Neural cell (in vitro differentiated cells): ENCODE measurements at regions not wholly inside any gene's neighbourhood (a gene's known extent, or its start where the extent isn't known, plus 50 kb on each side); places are given as distances from the start of the nearest gene placed in this dataset.
"Not testable (repeated sequence)": the region's sequence is repeated elsewhere in the genome, so short reads cannot be mapped to it uniquely, and the experiment has no call there.

Experiments used
- H2AFZ ChIP-seq: fragments of 200-600, 300-800 bp; sonication (generic), shearing (Covaris generic); 2 replicates; pipeline ENCODE4 v1.6.0; 2014; ENCODE audit warnings: low read depth, mild to moderate bottlenecking, antibody characterized with exemption, low read length, moderate library complexity
- H3F3A ChIP-seq: fragments of 200-600 bp; shearing (Covaris generic); 2 replicates; pipeline ENCODE4 v1.6.1; 2016; ENCODE audit warnings: mild to moderate bottlenecking, moderate library complexity, mixed read lengths, antibody characterized with exemption, low read length; ENCODE audit not compliant: insufficient read depth, poor library complexity, severe bottlenecking
- H3K27ac ChIP-seq: fragments of 200-600, 300-800 bp; sonication (generic), shearing (Covaris generic); 2 replicates; pipeline ENCODE4 v1.5.1; 2014; ENCODE audit warnings: mild to moderate bottlenecking, low read length, moderate library complexity
- H3K27me3 ChIP-seq: fragments of 300-800, 200-600 bp; sonication (generic), shearing (Covaris generic); 2 replicates; pipeline ENCODE4 v1.6.0; 2014; ENCODE audit warnings: mild to moderate bottlenecking, low read depth, low read length, moderate library complexity; ENCODE audit not compliant: insufficient read depth
- H3K36me3 ChIP-seq: fragments of 300-800, 200-600 bp; sonication (generic), shearing (Covaris generic); 2 replicates; pipeline ENCODE4 v1.5.1; 2014; ENCODE audit warnings: mild to moderate bottlenecking, antibody characterized with exemption, low read length, moderate library complexity; ENCODE audit not compliant: insufficient read depth
- H3K4me2 ChIP-seq: fragments of 300-800, 200-600 bp; sonication (generic), shearing (Covaris generic); 2 replicates; pipeline ENCODE4 v1.6.0; 2014; ENCODE audit warnings: mild to moderate bottlenecking, low read length
- H3K4me3 ChIP-seq: fragments of 300-800, 200-600 bp; sonication (generic), shearing (Covaris generic); 2 replicates; pipeline ENCODE4 v1.5.1; 2014; ENCODE audit warnings: mild to moderate bottlenecking, low read length, moderate library complexity
- H3K79me2 ChIP-seq: fragments of 200-600 bp; shearing (Covaris generic); replicated peaks from 2 replicates; pipeline ENCODE4 v1.6.0; 2014; ENCODE audit warnings: mild to moderate bottlenecking, low read length, moderate library complexity; ENCODE audit not compliant: insufficient read depth
- H3K9ac ChIP-seq: fragments of 300-800, 200-600 bp; sonication (generic), shearing (Covaris generic); 2 replicates; pipeline ENCODE4 v1.6.1; 2016; ENCODE audit warnings: mild to moderate bottlenecking, low read length, mixed read lengths
- H3K9me2 ChIP-seq: fragments of 200-600 bp; shearing (Covaris generic); 2 replicates; pipeline ENCODE4 v1.6.1; 2016; ENCODE audit warnings: mild to moderate bottlenecking, low read length, mixed read lengths; ENCODE audit not compliant: insufficient read depth
- H3K9me3 ChIP-seq: fragments of 200-600, 300-800 bp; sonication (generic), shearing (Covaris generic); 2 replicates; pipeline ENCODE4 v1.6.1; 2016; ENCODE audit warnings: mild to moderate bottlenecking, mixed run types, low read length, moderate library complexity, mixed read lengths
- H4K20me1 ChIP-seq: fragments of 200-600 bp; shearing (Covaris generic); 2 replicates; pipeline ENCODE4 v1.6.1; 2016; ENCODE audit warnings: mild to moderate bottlenecking, mixed run types; ENCODE audit not compliant: insufficient read depth
- EP300 ChIP-seq: fragments of 450-650 bp; conservative IDR thresholded peaks from 2 replicates; pipeline ENCODE4 v1.6.1; 2014; ENCODE audit warnings: antibody characterized with exemption, mild to moderate bottlenecking, moderate library complexity; ENCODE audit not compliant: poor library complexity, severe bottlenecking
- EZH2 ChIP-seq: fragments of 200-600, 300-800 bp; shearing (Covaris generic), sonication (generic); IDR thresholded peaks from 2 replicates; pipeline ENCODE4 v1.6.1; 2014; ENCODE audit warnings: antibody characterized with exemption, low read length, borderline replicate concordance, mild to moderate bottlenecking; ENCODE audit not compliant: insufficient read depth, poor library complexity, severe bottlenecking
- MXI1 ChIP-seq: fragments of 450-650 bp; conservative IDR thresholded peaks from 2 replicates; pipeline ENCODE4 v1.6.1; 2014; ENCODE audit warnings: antibody characterized with exemption, mild to moderate bottlenecking; ENCODE audit not compliant: poor library complexity, severe bottlenecking
- POLR2AphosphoS5 ChIP-seq: IDR thresholded peaks from 2 replicates; pipeline ENCODE4 v1.6.1; 2012
- RAD21 ChIP-seq: fragments of 450-650 bp; conservative IDR thresholded peaks from 2 replicates; pipeline ENCODE4 v1.6.1; 2014; ENCODE audit warnings: antibody characterized with exemption, mild to moderate bottlenecking, moderate library complexity
- SMC3 ChIP-seq: fragments of 450-650 bp; conservative IDR thresholded peaks from 2 replicates; pipeline ENCODE4 v1.6.1; 2014; ENCODE audit warnings: antibody characterized with exemption, mild to moderate bottlenecking, moderate library complexity; ENCODE audit not compliant: poor library complexity
- TAF1 ChIP-seq: IDR thresholded peaks from 2 replicates; pipeline ENCODE4 v1.6.1; 2012; ENCODE audit warnings: low read depth
- TF ChIP-seq, protein P1 (sequence below): IDR thresholded peaks from 2 replicates; pipeline ENCODE4 v1.6.1; 2012; ENCODE audit warnings: borderline replicate concordance
- TF ChIP-seq, protein P2 (sequence below): fragments of 450-650 bp; IDR thresholded peaks from 2 replicates; pipeline ENCODE4 v1.5.1; 2014; ENCODE audit warnings: antibody characterized with exemption, mild to moderate bottlenecking, moderate library complexity; ENCODE audit not compliant: poor library complexity, severe bottlenecking

DNA sequence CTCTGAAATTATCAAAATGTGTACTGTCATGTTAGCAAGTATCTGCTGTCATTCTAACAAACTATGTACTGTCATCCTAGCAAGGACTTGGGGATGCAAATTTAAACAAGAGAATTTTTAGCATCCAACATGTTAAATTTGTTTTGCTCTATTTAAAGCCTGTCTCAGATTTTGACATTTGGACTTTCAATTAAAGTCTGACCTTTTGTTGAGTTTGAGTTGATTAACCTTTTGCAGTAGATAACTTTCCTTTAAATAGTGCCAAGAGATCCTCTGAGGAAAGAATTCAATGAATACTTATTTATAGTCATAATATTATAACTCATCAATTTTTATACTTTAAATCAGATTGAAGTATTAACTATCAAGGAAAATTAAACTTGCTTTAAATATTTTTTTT, 80.2 kb downstream of the TDRD15 start:
- no peaks in the 10 kb centered on the region for H3K36me3 ChIP-seq
- H3K4me2 ChIP-seq = no peak overlapping the region
- H3K4me3 ChIP-seq = no peak overlapping the region
- TF ChIP-seq EP300 = no peak
- TF ChIP-seq SMC3 = no peak
- no peak for TF ChIP-seq TAF1
- no peak for TF ChIP-seq POLR2AphosphoS5
- TF ChIP-seq, protein P1, sequence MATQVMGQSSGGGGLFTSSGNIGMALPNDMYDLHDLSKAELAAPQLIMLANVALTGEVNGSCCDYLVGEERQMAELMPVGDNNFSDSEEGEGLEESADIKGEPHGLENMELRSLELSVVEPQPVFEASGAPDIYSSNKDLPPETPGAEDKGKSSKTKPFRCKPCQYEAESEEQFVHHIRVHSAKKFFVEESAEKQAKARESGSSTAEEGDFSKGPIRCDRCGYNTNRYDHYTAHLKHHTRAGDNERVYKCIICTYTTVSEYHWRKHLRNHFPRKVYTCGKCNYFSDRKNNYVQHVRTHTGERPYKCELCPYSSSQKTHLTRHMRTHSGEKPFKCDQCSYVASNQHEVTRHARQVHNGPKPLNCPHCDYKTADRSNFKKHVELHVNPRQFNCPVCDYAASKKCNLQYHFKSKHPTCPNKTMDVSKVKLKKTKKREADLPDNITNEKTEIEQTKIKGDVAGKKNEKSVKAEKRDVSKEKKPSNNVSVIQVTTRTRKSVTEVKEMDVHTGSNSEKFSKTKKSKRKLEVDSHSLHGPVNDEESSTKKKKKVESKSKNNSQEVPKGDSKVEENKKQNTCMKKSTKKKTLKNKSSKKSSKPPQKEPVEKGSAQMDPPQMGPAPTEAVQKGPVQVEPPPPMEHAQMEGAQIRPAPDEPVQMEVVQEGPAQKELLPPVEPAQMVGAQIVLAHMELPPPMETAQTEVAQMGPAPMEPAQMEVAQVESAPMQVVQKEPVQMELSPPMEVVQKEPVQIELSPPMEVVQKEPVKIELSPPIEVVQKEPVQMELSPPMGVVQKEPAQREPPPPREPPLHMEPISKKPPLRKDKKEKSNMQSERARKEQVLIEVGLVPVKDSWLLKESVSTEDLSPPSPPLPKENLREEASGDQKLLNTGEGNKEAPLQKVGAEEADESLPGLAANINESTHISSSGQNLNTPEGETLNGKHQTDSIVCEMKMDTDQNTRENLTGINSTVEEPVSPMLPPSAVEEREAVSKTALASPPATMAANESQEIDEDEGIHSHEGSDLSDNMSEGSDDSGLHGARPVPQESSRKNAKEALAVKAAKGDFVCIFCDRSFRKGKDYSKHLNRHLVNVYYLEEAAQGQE = no peak
- TF ChIP-seq, protein P2, sequence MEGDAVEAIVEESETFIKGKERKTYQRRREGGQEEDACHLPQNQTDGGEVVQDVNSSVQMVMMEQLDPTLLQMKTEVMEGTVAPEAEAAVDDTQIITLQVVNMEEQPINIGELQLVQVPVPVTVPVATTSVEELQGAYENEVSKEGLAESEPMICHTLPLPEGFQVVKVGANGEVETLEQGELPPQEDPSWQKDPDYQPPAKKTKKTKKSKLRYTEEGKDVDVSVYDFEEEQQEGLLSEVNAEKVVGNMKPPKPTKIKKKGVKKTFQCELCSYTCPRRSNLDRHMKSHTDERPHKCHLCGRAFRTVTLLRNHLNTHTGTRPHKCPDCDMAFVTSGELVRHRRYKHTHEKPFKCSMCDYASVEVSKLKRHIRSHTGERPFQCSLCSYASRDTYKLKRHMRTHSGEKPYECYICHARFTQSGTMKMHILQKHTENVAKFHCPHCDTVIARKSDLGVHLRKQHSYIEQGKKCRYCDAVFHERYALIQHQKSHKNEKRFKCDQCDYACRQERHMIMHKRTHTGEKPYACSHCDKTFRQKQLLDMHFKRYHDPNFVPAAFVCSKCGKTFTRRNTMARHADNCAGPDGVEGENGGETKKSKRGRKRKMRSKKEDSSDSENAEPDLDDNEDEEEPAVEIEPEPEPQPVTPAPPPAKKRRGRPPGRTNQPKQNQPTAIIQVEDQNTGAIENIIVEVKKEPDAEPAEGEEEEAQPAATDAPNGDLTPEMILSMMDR = no peak
- no peak for TF ChIP-seq MXI1
- TF ChIP-seq EZH2 = no peak
- TF ChIP-seq RAD21 = no peak
- no peaks in the 10 kb centered on the region for H3K27me3 ChIP-seq
- no peak overlapping the region for H3K9ac ChIP-seq
- no peaks in the 10 kb centered on the region for H3K79me2 ChIP-seq
- H3K27ac ChIP-seq = no peak overlapping the region
- H3K9me3 ChIP-seq = no peaks in the 10 kb centered on the region
- no peaks in the 10 kb centered on the region for H4K20me1 ChIP-seq
- no peaks in the 10 kb centered on the region for H3F3A ChIP-seq
- H3K9me2 ChIP-seq = no peaks in the 10 kb centered on the region
- H2AFZ ChIP-seq = no peak overlapping the region

DNA sequence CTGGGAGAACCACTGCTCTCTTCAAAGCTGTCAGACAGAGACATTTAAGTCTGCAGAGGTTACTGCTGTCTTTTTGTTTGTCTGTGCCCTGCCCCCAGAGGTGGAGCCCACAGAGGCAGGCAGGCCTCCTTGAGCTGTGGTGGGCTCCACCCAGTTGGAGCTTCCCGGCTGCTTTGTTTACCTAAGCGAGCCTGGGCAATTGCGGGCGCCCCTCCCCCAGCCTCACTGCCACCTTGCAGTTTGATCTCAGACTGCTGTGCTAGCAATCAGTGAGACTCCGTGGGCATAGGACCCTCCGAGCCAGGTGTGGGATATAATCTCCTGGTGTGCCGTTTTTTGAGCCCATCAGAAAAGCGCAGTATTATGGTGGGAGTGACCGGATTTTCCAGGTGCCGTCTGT, 90.3 kb downstream of the TDRD15 start:
- H4K20me1 ChIP-seq, H3K9me3 ChIP-seq, H3K79me2 ChIP-seq: not testable (repeated sequence)

DNA sequence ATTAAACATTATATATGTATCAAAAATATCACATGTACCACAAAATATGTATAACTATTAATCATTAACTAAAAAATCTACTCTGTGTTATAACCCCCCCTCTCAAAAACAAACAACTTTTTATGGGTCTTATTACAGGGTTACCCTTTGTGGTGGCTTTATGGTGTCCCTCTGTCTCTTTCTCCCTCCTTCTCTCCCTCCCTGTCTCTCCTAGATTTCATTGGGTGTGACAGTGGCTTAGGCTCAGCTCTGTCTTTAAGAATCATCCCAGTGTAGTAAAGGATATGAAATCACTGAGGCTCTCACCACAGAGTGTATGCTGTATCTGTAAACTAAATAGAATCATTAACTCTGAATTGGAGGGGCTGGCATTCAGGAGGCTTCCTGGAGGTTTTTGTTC, 93.7 kb downstream of the TDRD15 start:
- no peak for TF ChIP-seq SMC3
- TF ChIP-seq POLR2AphosphoS5 = no peak
- TF ChIP-seq RAD21 = no peak
- no peak for TF ChIP-seq EZH2
- TF ChIP-seq, protein P2 = no peak
- TF ChIP-seq, protein P1 = no peak
- TF ChIP-seq MXI1 = no peak
- TF ChIP-seq TAF1 = no peak
- no peak for TF ChIP-seq EP300
- no peaks in the 10 kb centered on the region for H3K9me2 ChIP-seq
- no peaks in the 10 kb centered on the region for H3K27me3 ChIP-seq
- no peak overlapping the region for H3K4me3 ChIP-seq
- no peak overlapping the region for H2AFZ ChIP-seq
- no peak overlapping the region for H3K9ac ChIP-seq
- H3K4me2 ChIP-seq = no peak overlapping the region
- no peaks in the 10 kb centered on the region for H4K20me1 ChIP-seq
- H3K79me2 ChIP-seq = no peaks in the 10 kb centered on the region
- no peaks in the 10 kb centered on the region for H3K9me3 ChIP-seq
- no peak overlapping the region for H3K27ac ChIP-seq
- H3K36me3 ChIP-seq = no peaks in the 10 kb centered on the region
- H3F3A ChIP-seq = no peaks in the 10 kb centered on the region

More for the DNA sequence above, 90.3 kb downstream of the TDRD15 start:
- not testable (repeated sequence) for H3K27me3 ChIP-seq, H3K4me3 ChIP-seq, H3K9me2 ChIP-seq, H3K27ac ChIP-seq, H3K4me2 ChIP-seq, H3K36me3 ChIP-seq, H3K9ac ChIP-seq, H2AFZ ChIP-seq, H3F3A ChIP-seq
